WTC11 (cell line): ENCODE measurements at regions not wholly inside any gene's neighbourhood (a gene's known extent, or its start where the extent isn't known, plus 50 kb on each side); places are given as distances from the start of the nearest gene placed in this dataset.

Source experiments
- ATAC-seq: fragments of 200-7000 bp; cut with Tn5 transposase; 2 replicates; pipeline ENCODE4 v1.10.0; 2021; ENCODE audit warnings: mild to moderate bottlenecking, moderate library complexity
- CTCF ChIA-PET: fragments of 300-600 bp; sonication (Branson Sonifier 250); formaldehyde crosslinking; loops from one replicate; lab custom pipeline; 2021; ENCODE audit warnings: antibody characterized with exemption; lab: Charles Lee
- POLR2A ChIA-PET: fragments of 350-600 bp; sonication (Branson Sonifier 250); formaldehyde crosslinking; loops from one replicate; lab custom pipeline; 2021; ENCODE audit warnings: antibody characterized with exemption; lab: Charles Lee
- DNase-seq: peaks from one replicate; pipeline ENCODE4 v3.0.0; 2021; ENCODE audit warnings: low spot score
- H3K27ac Mint-ChIP-seq: 2 replicates; pipeline ENCODE4 v1.8.0; 2021; ENCODE audit warnings: mixed read lengths
- H3K27me3 Mint-ChIP-seq: 2 replicates; pipeline ENCODE4 v1.8.0; 2021; ENCODE audit warnings: low read depth, mild to moderate bottlenecking, moderate library complexity, mixed read lengths
- H3K36me3 Mint-ChIP-seq: 2 replicates; pipeline ENCODE4 v1.8.0; 2021; ENCODE audit warnings: mixed read lengths
- H3K4me1 Mint-ChIP-seq: 2 replicates; pipeline ENCODE4 v1.8.0; 2022; ENCODE audit warnings: mixed read lengths
- H3K4me3 Mint-ChIP-seq: 2 replicates; pipeline ENCODE4 v1.8.0; 2021; ENCODE audit warnings: mild to moderate bottlenecking, moderate library complexity, mixed read lengths
- H3K9me3 Mint-ChIP-seq: 2 replicates; pipeline ENCODE4 v1.8.0; 2021; ENCODE audit warnings: mixed read lengths
- ARID4B ChIP-seq: sonication (generic); formaldehyde crosslinking; IDR thresholded peaks from 2 replicates; pipeline ENCODE4 v1.8.0; 2023; ENCODE audit warnings: missing genetic modification reagents, mild to moderate bottlenecking, borderline replicate concordance
- ATF1 ChIP-seq: sonication (generic); formaldehyde crosslinking; IDR thresholded peaks from 2 replicates; pipeline ENCODE4 v1.8.1; 2023; ENCODE audit warnings: mild to moderate bottlenecking, moderate library complexity, missing genetic modification reagents
- ATF3 ChIP-seq: sonication (generic); formaldehyde crosslinking; conservative IDR thresholded peaks from 2 replicates; pipeline ENCODE4 v1.8.1; 2022; ENCODE audit warnings: mild to moderate bottlenecking, missing genetic modification reagents
- CDX4 ChIP-seq: fragments of 250-450 bp; sonication (Bioruptor Pico); IDR thresholded peaks from 2 replicates; pipeline ENCODE4 v1.9.0; 2021; ENCODE audit warnings: moderate library complexity, mild to moderate bottlenecking, inconsistent platforms, borderline replicate concordance
- E2F1 ChIP-seq: sonication (generic); formaldehyde crosslinking; IDR thresholded peaks from 2 replicates; pipeline ENCODE4 v1.8.0; 2022; ENCODE audit warnings: mild to moderate bottlenecking, missing genetic modification reagents
- E2F4 ChIP-seq: sonication (generic); formaldehyde crosslinking; IDR thresholded peaks from 2 replicates; pipeline ENCODE4 v1.8.1; 2022; ENCODE audit warnings: low read depth, mild to moderate bottlenecking, moderate library complexity, missing genetic modification reagents, borderline replicate concordance
- FOXK1 ChIP-seq: sonication (generic); formaldehyde crosslinking; IDR thresholded peaks from 2 replicates; pipeline ENCODE4 v1.8.0; 2022; ENCODE audit warnings: mild to moderate bottlenecking, moderate library complexity, missing genetic modification reagents
- FOXP1 ChIP-seq: sonication (generic); formaldehyde crosslinking; IDR thresholded peaks from 2 replicates; pipeline ENCODE4 v1.8.0; 2022; ENCODE audit warnings: missing genetic modification reagents, mild to moderate bottlenecking, moderate library complexity, borderline replicate concordance
- HMGXB4 ChIP-seq: sonication (generic); formaldehyde crosslinking; IDR thresholded peaks from 2 replicates; pipeline ENCODE4 v1.8.1; 2023; ENCODE audit warnings: mild to moderate bottlenecking, moderate library complexity, missing genetic modification reagents
- MAX ChIP-seq: sonication (generic); formaldehyde crosslinking; IDR thresholded peaks from 2 replicates; pipeline ENCODE4 v1.8.0; 2022; ENCODE audit warnings: mild to moderate bottlenecking, missing genetic modification reagents
- NFYB ChIP-seq: sonication (generic); formaldehyde crosslinking; conservative IDR thresholded peaks from 2 replicates; pipeline ENCODE4 v1.8.0; 2022; ENCODE audit warnings: low read depth, missing genetic modification reagents
- NR2C2 ChIP-seq: sonication (generic); formaldehyde crosslinking; IDR thresholded peaks from 2 replicates; pipeline ENCODE4 v1.8.0; 2022; ENCODE audit warnings: mild to moderate bottlenecking, missing genetic modification reagents
- SMAD3 ChIP-seq: sonication (generic); formaldehyde crosslinking; IDR thresholded peaks from 2 replicates; pipeline ENCODE4 v1.8.0; 2022; ENCODE audit warnings: missing genetic modification reagents, mild to moderate bottlenecking, borderline replicate concordance
- SOX15 ChIP-seq: fragments of 250-450 bp; sonication (Bioruptor Pico); IDR thresholded peaks from 2 replicates; pipeline ENCODE4 v1.9.0; 2021; ENCODE audit warnings: mild to moderate bottlenecking
- TP53 ChIP-seq: sonication (generic); formaldehyde crosslinking; IDR thresholded peaks from 2 replicates; pipeline ENCODE4 v1.8.1; 2023; ENCODE audit warnings: mild to moderate bottlenecking, missing genetic modification reagents
- ZNF396 ChIP-seq: fragments of 250-450 bp; sonication (Bioruptor Pico); IDR thresholded peaks from 2 replicates; pipeline ENCODE4 v1.8.0; 2021; ENCODE audit warnings: mild to moderate bottlenecking, moderate library complexity, borderline replicate concordance
- ZNF416 ChIP-seq: fragments of 250-450 bp; sonication (Bioruptor Pico); IDR thresholded peaks from 2 replicates; pipeline ENCODE4 v1.9.0; 2021; ENCODE audit warnings: mild to moderate bottlenecking, inconsistent platforms
- ZNF423 ChIP-seq: fragments of 250-450 bp; sonication (Bioruptor Pico); IDR thresholded peaks from 2 replicates; pipeline ENCODE4 v2.1.2; 2022; ENCODE audit warnings: mild to moderate bottlenecking, moderate library complexity
- ZNF671 ChIP-seq: fragments of 250-450 bp; sonication (Bioruptor Pico); IDR thresholded peaks from 2 replicates; pipeline ENCODE4 v1.8.0; 2021; ENCODE audit warnings: mild to moderate bottlenecking

GRCh38 chr3:182185313-182185712 lies 473.6 kb downstream of the SOX2 start:
- peak overlapping the region; percentile 38; the same call in 1 of the 2 replicates for H3K27ac Mint-ChIP-seq
- no peak overlapping the region for H3K4me3 Mint-ChIP-seq
- POLR2A ChIA-PET = no interaction called here
- H3K36me3 Mint-ChIP-seq = peaks cover 4% of the 10 kb centered on the region; the same call in 1 of the 2 replicates
- H3K4me1 Mint-ChIP-seq = peaks cover 48% of the 10 kb centered on the region
- peaks cover 20% of the 10 kb centered on the region for H3K9me3 Mint-ChIP-seq
- ATAC-seq (no peak), DNase-seq (no peak)
- TF ChIP-seq SOX15 (CRISPR knock-in tag) = no peak
- TF ChIP-seq E2F4 (CRISPR knock-in tag) = no peak
- no peak for TF ChIP-seq TP53
- no peak for TF ChIP-seq NFYB (CRISPR knock-in tag)
- no peak for TF ChIP-seq FOXP1 (CRISPR knock-in tag)
- TF ChIP-seq FOXK1 = no peak
- no peak for TF ChIP-seq ATF3 (CRISPR knock-in tag)
- TF ChIP-seq HMGXB4 (CRISPR knock-in tag) = no peak
- TF ChIP-seq ZNF423 (CRISPR knock-in tag) = no peak
- TF ChIP-seq CDX4 (CRISPR knock-in tag) = no peak
- TF ChIP-seq ZNF396 (CRISPR knock-in tag) = no peak
- no peaks in the 10 kb centered on the region; the same call in 1 of the 2 replicates for H3K27me3 Mint-ChIP-seq
- CTCF ChIA-PET = no interaction called here

- Mint-ChIP-seq H3K4me3 (no peak overlapping the region), H3K36me3 (peaks cover 4% of the 10 kb centered on the region; the same call in 1 of the 2 replicates), H3K4me1 (peaks cover 29% of the 10 kb centered on the region), H3K27ac (no peak overlapping the region), H3K9me3 (peaks cover 20% of the 10 kb centered on the region), H3K27me3 (no peaks in the 10 kb centered on the region; the same call in 1 of the 2 replicates)
- ChIA-PET CTCF (no interaction called here), POLR2A (no interaction called here)
- ATAC-seq (no peak), DNase-seq (no peak)
- TF ChIP-seq ZNF671 (no peak), ARID4B (CRISPR knock-in tag) (no peak), TP53 (no peak), ZNF416 (CRISPR knock-in tag) (no peak)
Observed at GRCh38 chr3:182190056-182190455, 478.3 kb downstream of the SOX2 start.

- no peaks in the 10 kb centered on the region for H3K9me3 Mint-ChIP-seq
- H3K27ac Mint-ChIP-seq = no peak overlapping the region
- no peaks in the 10 kb centered on the region for H3K36me3 Mint-ChIP-seq
- DNase-seq (no peak), ATAC-seq (no peak)
- H3K27me3 Mint-ChIP-seq = no peaks in the 10 kb centered on the region
- peaks cover 38% of the 10 kb centered on the region for H3K4me1 Mint-ChIP-seq
- POLR2A ChIA-PET = no interaction called here
- no peak overlapping the region for H3K4me3 Mint-ChIP-seq
- CTCF ChIA-PET = no interaction called here
- no peak for TF ChIP-seq NR2C2 (CRISPR knock-in tag)
- no peak for TF ChIP-seq MAX
- TF ChIP-seq SMAD3 (CRISPR knock-in tag) = no peak
- TF ChIP-seq ATF3 (CRISPR knock-in tag) = no peak
- TF ChIP-seq FOXP1 (CRISPR knock-in tag) = no peak
- TF ChIP-seq E2F1 (CRISPR knock-in tag) = no peak
- no peak for TF ChIP-seq NFYB (CRISPR knock-in tag)
- TF ChIP-seq ZNF423 (CRISPR knock-in tag) = no peak
- no peak for TF ChIP-seq ATF1 (CRISPR knock-in tag)
Observed at GRCh38 chr3:182198345-182198744, 486.6 kb downstream of the SOX2 start.
